Erythroblast (primary cell): ENCODE measurements at regions not wholly inside any gene's neighbourhood (a gene's known extent, or its start where the extent isn't known, plus 50 kb on each side); places are given as distances from the start of the nearest gene placed in this dataset.

Experiments
- GATA1 ChIP-seq: IDR thresholded peaks from 2 replicates; pipeline ENCODE4 v1.6.1; 2011; ENCODE audit warnings: low read depth, mild to moderate bottlenecking, control low read depth, low read length, moderate library complexity
- POLR2A ChIP-seq: IDR thresholded peaks from 2 replicates; pipeline ENCODE4 v1.6.1; 2011; ENCODE audit warnings: mild to moderate bottlenecking, low read length

DNA sequence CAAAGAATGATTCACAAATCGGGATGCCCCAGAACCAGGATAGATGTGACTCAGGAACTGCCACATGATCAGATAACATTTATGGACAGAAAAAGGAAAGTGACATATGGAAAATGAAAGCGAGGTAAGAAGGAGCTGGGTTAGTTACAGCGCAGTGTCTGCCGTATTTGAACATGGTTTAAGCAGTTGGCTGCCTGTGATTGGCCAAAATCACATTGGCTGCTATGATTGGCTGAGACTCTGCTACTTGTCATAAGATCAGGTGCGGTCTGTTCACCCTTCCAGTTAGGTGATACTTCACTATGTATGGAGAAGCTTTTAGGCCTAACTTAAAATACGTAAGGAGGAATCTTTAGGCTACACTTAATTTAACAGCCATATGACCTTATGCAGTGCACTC, 322.7 kb upstream of the HAND2 start:
- TF ChIP-seq POLR2A (no peak), GATA1 (no peak)
